H9 (cell line): ENCODE measurements at regions not wholly inside any gene's neighbourhood (a gene's known extent, or its start where the extent isn't known, plus 50 kb on each side); places are given as distances from the start of the nearest gene placed in this dataset.

Experiments used
- DNase-seq: peaks from one replicate; pipeline ENCODE4 v3.0.0-alpha.2; 2017
- H2AFZ ChIP-seq: one replicate; pipeline ENCODE4 v1.6.1; 2013; ENCODE audit warnings: mild to moderate bottlenecking, low read length, control low read depth, moderate library complexity
- H2AK5ac ChIP-seq: 2 replicates; pipeline ENCODE4 v1.6.1; 2013; ENCODE audit warnings: low read length, control low read depth, mixed read lengths; ENCODE audit not compliant: insufficient read length
- H2BK120ac ChIP-seq: one replicate; pipeline ENCODE4 v1.6.1; 2013; ENCODE audit warnings: low read depth, mild to moderate bottlenecking, low read length, control low read depth, inconsistent platforms; ENCODE audit not compliant: poor library complexity, severe bottlenecking
- H2BK12ac ChIP-seq: 2 replicates; pipeline ENCODE4 v1.6.1; 2013; ENCODE audit warnings: low read length, control low read depth, mixed read lengths, low read depth; ENCODE audit not compliant: insufficient read length
- H2BK15ac ChIP-seq: 2 replicates; pipeline ENCODE4 v1.6.1; 2013; ENCODE audit warnings: low read depth, low read length, control low read depth
- H2BK20ac ChIP-seq: one replicate; pipeline ENCODE4 v1.6.1; 2013; ENCODE audit warnings: low read depth, mild to moderate bottlenecking, low read length, control low read depth, inconsistent platforms; ENCODE audit not compliant: poor library complexity, severe bottlenecking
- H2BK5ac ChIP-seq: 2 replicates; pipeline ENCODE4 v1.6.1; 2013; ENCODE audit warnings: low read length, control low read depth, mixed read lengths; ENCODE audit not compliant: insufficient read length
- H3K14ac ChIP-seq: 2 replicates; pipeline ENCODE4 v1.6.1; 2013; ENCODE audit warnings: low read length, control low read depth; ENCODE audit not compliant: insufficient read depth
- H3K18ac ChIP-seq: 2 replicates; pipeline ENCODE4 v1.6.1; 2013; ENCODE audit warnings: low read depth, mild to moderate bottlenecking, mixed read lengths, low read length, control low read depth; ENCODE audit not compliant: insufficient read length
- H3K23ac ChIP-seq: 2 replicates; pipeline ENCODE4 v1.6.1; 2013; ENCODE audit warnings: low read length, control low read depth, mixed read lengths, low read depth; ENCODE audit not compliant: insufficient read length
- H3K23me2 ChIP-seq: 2 replicates; pipeline ENCODE4 v1.6.1; 2013; ENCODE audit warnings: low read depth, mild to moderate bottlenecking, mixed read lengths, low read length, control low read depth; ENCODE audit not compliant: insufficient read length, poor library complexity, severe bottlenecking
- H3K27ac ChIP-seq: 2 replicates; pipeline ENCODE4 v1.5.1; 2013; ENCODE audit warnings: low read length, control low read depth, mixed read lengths, low read depth; ENCODE audit not compliant: insufficient read length
- H3K27me3 ChIP-seq: 2 replicates; pipeline ENCODE4 v1.6.1; 2013; ENCODE audit warnings: low read length, control low read depth, inconsistent platforms; ENCODE audit not compliant: insufficient read depth
- H3K4ac ChIP-seq: 2 replicates; pipeline ENCODE4 v1.6.1; 2013; ENCODE audit warnings: low read depth, mild to moderate bottlenecking, control low read depth, inconsistent platforms, low read length, moderate library complexity
- H3K4me1 ChIP-seq: 2 replicates; pipeline ENCODE4 v1.6.1; 2013; ENCODE audit warnings: low read length, control low read depth, inconsistent platforms; ENCODE audit not compliant: insufficient read depth
- H3K4me2 ChIP-seq: 2 replicates; pipeline ENCODE4 v1.6.1; 2013; ENCODE audit warnings: low read length, control low read depth, mixed read lengths; ENCODE audit not compliant: insufficient read length, insufficient read depth
- H3K56ac ChIP-seq: 2 replicates; pipeline ENCODE4 v1.6.1; 2013; ENCODE audit warnings: low read depth, mild to moderate bottlenecking, mixed read lengths, low read length, control low read depth; ENCODE audit not compliant: insufficient read length
- H3K79me1 ChIP-seq: 2 replicates; pipeline ENCODE4 v1.6.1; 2013; ENCODE audit warnings: low read depth, mild to moderate bottlenecking, moderate library complexity, low read length, control low read depth, inconsistent platforms; ENCODE audit not compliant: insufficient read depth, poor library complexity, severe bottlenecking
- H3K79me2 ChIP-seq: 2 replicates; pipeline ENCODE4 v1.6.1; 2013; ENCODE audit warnings: low read length, control low read depth, inconsistent platforms; ENCODE audit not compliant: insufficient read depth
- H3K9ac ChIP-seq: 2 replicates; pipeline ENCODE4 v1.6.1; 2013; ENCODE audit warnings: low read length, control low read depth, mixed read lengths; ENCODE audit not compliant: insufficient read length; ENCODE audit errors: extremely low read depth
- H3K9me3 ChIP-seq: one replicate; pipeline ENCODE4 v1.6.1; 2013; ENCODE audit warnings: low read depth, low read length, inconsistent platforms; ENCODE audit not compliant: control insufficient read depth
- H3T11ph ChIP-seq: one replicate; pipeline ENCODE4 v1.6.1; 2013; ENCODE audit warnings: mild to moderate bottlenecking, low read length, control low read depth, inconsistent platforms
- H4K20me1 ChIP-seq: one replicate; pipeline ENCODE4 v1.6.1; 2013; ENCODE audit not compliant: control insufficient read depth, insufficient read length, insufficient read depth
- H4K5ac ChIP-seq: 2 replicates; pipeline ENCODE4 v1.6.1; 2013; ENCODE audit warnings: low read depth, mild to moderate bottlenecking, mixed read lengths, low read length, control low read depth; ENCODE audit not compliant: insufficient read length
- H4K8ac ChIP-seq: replicated peaks from 2 replicates; pipeline ENCODE4 v1.6.1; 2013; ENCODE audit warnings: low read length, control low read depth, mixed read lengths, low read depth; ENCODE audit not compliant: insufficient read length
- H4K91ac ChIP-seq: 2 replicates; pipeline ENCODE4 v1.6.1; 2013; ENCODE audit warnings: low read depth, mild to moderate bottlenecking, moderate library complexity, mixed read lengths, low read length, control low read depth; ENCODE audit not compliant: insufficient read length
- H3K27ac Mint-ChIP-seq, 3 experiments: 2 replicates in 2 of 3; 3 replicates in 1 of 3; pipeline ENCODE4 v1.8.0; 2020 to 2021; ENCODE audit warnings: mixed read lengths in 3 of 3, mild to moderate bottlenecking in 1 of 3, moderate library complexity in 1 of 3
- H3K27me3 Mint-ChIP-seq: 2 replicates; pipeline ENCODE4 v1.8.0; 2021; ENCODE audit warnings: low read depth, mild to moderate bottlenecking, moderate library complexity, mixed read lengths
- H3K36me3 Mint-ChIP-seq, 3 experiments: 2 replicates in 2 of 3; 3 replicates in 1 of 3; pipeline ENCODE4 v1.8.0; 2020 to 2021; ENCODE audit warnings: low read depth in 3 of 3, mixed read lengths in 3 of 3; ENCODE audit not compliant: insufficient read depth in 1 of 3
- H3K4me1 Mint-ChIP-seq, 2 experiments: 2 replicates each; pipeline ENCODE4 v1.8.0; 2020; ENCODE audit warnings: mixed read lengths in 2 of 2
- H3K4me3 Mint-ChIP-seq, 2 experiments: 2 replicates in 1 of 2; 3 replicates in 1 of 2; pipeline ENCODE4 v1.8.0; 2020 to 2021; ENCODE audit warnings: mild to moderate bottlenecking in 2 of 2, mixed read lengths in 2 of 2, moderate library complexity in 1 of 2
- H3K9me3 Mint-ChIP-seq, 2 experiments: 2 replicates in 1 of 2; 3 replicates in 1 of 2; pipeline ENCODE4 v1.8.0; 2020; ENCODE audit warnings: mild to moderate bottlenecking in 2 of 2, mixed read lengths in 2 of 2, moderate library complexity in 1 of 2
- CTCF ChIP-seq: fragments of 200-600 bp; sonication (generic); conservative IDR thresholded peaks from 3 replicates; pipeline ENCODE4 v1.8.0; 2021; ENCODE audit warnings: antibody characterized with exemption, mild to moderate bottlenecking
- WGBS: extraction: QIAGEN DNeasy Blood & Tissue Kit; methylation state at CpG from one replicate; pipeline ENCODE4 v1.1.7; 2013; ENCODE audit warnings: missing lambda C conversion rate, low lambda C conversion rate, mixed read lengths; ENCODE audit not compliant: insufficient read length; ENCODE audit errors: extremely low coverage; 5-methylcytosine and 5-hydroxymethylcytosine counted together

- no peaks in the 10 kb centered on the region for H3K9me3 ChIP-seq
- no peak overlapping the region for H2BK12ac ChIP-seq
- no peak overlapping the region for H2AK5ac ChIP-seq
- H2AFZ ChIP-seq, result no peak overlapping the region
- peaks cover 26 to 35% of the 10 kb centered on the region in 2 experiments for H3K4me1 Mint-ChIP-seq
- H3T11ph ChIP-seq, result no peak overlapping the region
- H2BK120ac ChIP-seq, result no peak overlapping the region
- H2BK15ac ChIP-seq, result no peak overlapping the region
- H3K9me3 Mint-ChIP-seq, result no peaks in the 10 kb centered on the region
- no peak overlapping the region for H4K91ac ChIP-seq
- no peaks in the 10 kb centered on the region for H3K4me1 ChIP-seq
- no peak overlapping the region for H3K4me3 Mint-ChIP-seq
- H3K27ac ChIP-seq, result no peak overlapping the region
- H4K5ac ChIP-seq, result no peak overlapping the region
- no peak overlapping the region for H3K4ac ChIP-seq
- H3K14ac ChIP-seq, result no peak overlapping the region
- H3K27me3 Mint-ChIP-seq, result no peaks in the 10 kb centered on the region
- no peak overlapping the region for H4K8ac ChIP-seq
- TF ChIP-seq CTCF, result no peak
- H3K18ac ChIP-seq, result no peak overlapping the region
- H3K23ac ChIP-seq, result no peak overlapping the region
- H4K20me1 ChIP-seq, result no peaks in the 10 kb centered on the region
- H3K4me2 ChIP-seq, result no peak overlapping the region
- no peak overlapping the region for H3K27ac Mint-ChIP-seq
- no peak for DNase-seq
- H2BK5ac ChIP-seq, result no peak overlapping the region
- no peak overlapping the region for H3K56ac ChIP-seq
- no peaks in the 10 kb centered on the region for H3K79me2 ChIP-seq
- H3K36me3 Mint-ChIP-seq, result no peaks in the 10 kb centered on the region
- no peaks in the 10 kb centered on the region for H3K79me1 ChIP-seq
- WGBS, result no CpG with 5 or more reads among the region's 12 CpGs
- H3K9ac ChIP-seq, result no peak overlapping the region
- no peaks in the 10 kb centered on the region for H3K27me3 ChIP-seq
- no peaks in the 10 kb centered on the region for H3K23me2 ChIP-seq
- no peak overlapping the region for H2BK20ac ChIP-seq
Observed at GRCh38 chr2:105641389-105641811, 103.3 kb upstream of the NCK2 start.
